HG03565 (cell line): ENCODE measurements at regions not wholly inside any gene's neighbourhood (a gene's known extent, or its start where the extent isn't known, plus 50 kb on each side); places are given as distances from the start of the nearest gene placed in this dataset.

Experiments used
- ATAC-seq: cut with Tn5 transposase; IDR thresholded peaks from one replicate; pipeline ENCODE4 v1.9.1; 2021; ENCODE audit warnings: mild to moderate bottlenecking, moderate library complexity; ENCODE audit not compliant: unreplicated experiment

DNA sequence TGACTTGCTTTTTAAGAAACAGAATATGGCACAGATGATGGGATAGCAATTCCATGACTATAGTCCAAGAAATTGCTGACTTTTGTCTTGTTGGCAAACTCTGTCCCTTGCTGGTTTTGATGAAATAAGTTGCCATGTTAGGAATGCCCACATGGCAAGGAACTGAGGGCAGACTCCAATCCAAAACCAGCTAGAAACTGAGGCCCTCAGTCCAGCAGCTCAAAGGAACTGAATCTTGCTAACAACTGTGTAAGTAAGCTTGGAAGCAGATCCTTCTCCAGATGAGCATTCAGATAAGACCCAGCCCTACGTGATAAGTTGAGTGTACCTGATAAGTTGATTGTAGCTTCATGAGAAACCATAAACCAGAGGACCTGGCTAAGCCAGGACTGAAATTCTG, 64.3 kb upstream of the BMPER start:
- no peak for ATAC-seq

DNA sequence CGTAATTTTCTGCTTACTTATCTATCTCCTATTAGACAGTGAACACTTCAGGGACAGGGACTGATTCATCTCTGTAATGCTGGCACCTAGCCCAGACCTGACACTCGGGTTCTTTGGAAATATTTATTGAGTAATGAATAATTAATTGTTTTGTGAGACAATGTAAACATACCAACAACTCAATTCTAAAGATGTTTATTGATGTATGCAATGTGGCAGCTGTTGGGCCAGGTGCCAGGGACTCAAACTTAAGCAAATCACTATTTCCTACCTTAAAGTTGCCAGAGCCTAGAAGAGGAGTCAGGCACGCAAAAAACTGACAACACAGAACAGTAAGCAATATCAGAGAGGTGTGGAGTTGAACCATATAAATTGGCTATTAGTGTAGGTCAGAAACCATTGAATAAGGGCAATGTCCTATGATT, 63.6 kb upstream of the BMPER start:
- no peak for ATAC-seq

DNA sequence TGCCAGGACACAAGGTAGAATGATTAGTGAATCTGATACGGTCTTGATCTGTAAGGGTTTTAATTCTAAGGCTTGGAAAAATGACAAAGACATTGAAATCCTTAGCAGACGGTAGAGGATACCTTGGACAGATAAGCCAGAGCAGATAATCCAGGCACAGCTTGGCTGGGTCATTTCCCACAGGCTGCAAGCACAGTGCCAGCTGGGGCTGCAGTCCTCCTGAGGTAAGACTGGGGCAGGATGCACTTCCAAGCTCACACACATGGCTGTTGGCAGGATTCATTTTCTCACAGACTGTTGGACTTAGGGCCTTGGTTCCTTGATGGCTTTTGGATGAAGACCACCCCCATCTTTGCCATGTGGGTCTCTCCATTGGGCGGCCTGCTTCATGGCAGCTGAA, 63.2 kb upstream of the BMPER start:
- no peak for ATAC-seq

DNA sequence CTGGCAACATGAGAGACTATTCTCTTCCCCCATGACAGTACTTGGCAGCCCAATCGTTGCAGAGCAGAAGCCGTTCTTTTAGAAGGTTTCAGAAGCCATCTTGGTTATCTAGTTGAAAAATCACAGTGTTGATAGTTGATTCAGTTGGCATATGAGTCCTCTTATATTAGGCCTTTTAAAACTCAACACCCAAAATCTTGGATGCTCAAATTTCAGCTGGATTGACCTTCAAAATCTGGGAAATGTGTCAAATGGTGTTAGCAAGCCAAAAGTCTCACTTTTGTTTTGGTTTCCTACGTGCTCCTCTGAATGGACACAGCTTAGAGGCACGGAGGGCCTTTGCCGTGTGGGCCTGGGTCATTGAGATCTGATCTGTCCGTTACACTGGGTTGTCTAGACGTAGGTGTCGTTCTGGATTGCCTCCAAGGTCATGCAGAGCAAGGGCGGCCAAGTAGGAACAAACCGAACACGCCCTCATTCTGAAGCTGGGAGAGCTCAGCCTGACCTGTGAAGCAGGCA, 59.3 kb upstream of the BMPER start:
- ATAC-seq = no peak

DNA sequence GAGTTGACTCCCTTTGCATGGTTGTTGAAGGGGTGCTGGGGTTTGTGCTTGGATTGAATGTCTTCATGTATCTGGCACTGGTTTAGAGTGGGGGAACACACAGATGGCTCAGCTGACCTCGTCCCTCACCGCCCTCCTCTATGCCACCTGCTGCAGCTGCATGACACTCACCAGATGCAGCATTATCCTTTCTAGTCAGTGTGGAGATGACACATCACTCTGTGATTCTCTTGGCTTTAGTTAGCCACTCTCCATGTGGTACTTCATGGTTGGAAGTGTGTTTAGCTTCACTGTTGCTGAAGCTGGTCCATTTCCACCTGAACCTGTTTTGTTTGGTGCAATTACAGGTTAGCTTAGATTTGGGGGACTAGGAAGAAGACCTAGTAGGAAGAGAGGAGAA, 56.3 kb upstream of the BMPER start:
- no peak for ATAC-seq

DNA sequence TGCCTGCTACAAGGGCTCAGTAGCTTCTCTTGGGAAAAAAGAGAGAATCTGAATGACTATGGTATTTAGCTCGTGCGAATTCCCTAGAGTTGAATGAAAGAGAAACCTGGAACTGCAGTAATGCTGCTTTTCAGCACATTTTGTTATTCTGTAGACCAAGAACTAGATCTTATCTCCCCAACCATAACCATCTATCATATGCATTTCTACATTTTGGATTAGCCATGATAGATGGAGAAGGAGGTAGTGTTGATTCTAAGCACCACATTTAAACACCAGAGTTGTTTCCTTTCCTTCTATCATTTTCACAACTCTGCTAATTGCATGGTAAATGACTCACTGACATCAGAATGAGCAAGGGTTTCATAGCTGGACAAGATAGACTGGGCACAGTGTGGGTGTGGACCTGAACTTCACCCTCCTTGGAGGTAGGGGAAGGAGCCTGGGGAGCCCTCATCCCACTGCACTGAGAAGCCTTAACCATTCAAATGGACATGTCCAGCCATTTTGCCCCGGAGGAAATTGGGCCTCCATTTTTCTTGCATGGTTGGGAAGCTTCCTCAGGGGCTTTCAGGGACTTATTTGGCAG, 55.3 kb upstream of the BMPER start:
- no peak for ATAC-seq

DNA sequence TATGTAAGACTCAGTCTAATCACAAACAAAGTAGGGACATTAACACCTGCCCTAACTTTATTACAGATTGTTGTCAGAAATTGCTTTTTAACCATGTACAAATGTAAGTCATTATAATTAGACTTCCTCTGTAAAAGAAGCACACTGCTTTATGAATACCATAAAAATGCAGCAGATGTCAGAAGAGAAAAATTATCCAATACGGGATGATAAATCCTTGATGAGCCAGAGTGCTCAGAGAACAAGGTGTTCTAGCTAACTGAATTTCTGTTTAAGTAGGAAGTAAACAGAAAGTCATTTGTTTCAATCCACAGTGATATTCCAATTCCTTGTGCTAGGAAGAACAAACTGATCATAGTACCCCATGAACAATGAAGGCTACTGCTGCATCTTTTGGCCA, 54.6 kb upstream of the BMPER start:
- no peak for ATAC-seq

DNA sequence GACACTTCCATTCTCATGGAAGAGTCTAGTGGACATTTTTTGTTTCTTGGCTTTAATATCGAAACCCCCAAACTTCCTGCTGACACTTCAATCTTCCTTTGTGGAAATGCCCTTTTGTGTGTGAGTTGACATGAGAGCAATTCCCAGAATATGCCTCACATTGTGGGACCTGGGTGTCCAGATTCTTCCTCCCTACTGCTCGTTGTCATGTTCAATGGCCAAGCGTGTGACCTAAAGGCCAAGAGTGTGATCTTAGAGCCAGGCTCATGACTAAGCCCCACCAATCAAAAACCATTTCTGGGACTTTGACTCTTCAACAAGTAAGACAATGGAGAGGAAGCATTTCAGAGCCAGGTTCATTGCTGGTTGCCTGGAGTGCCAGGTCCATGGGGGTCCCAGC, 52.5 kb upstream of the BMPER start:
- ATAC-seq = no peak

DNA sequence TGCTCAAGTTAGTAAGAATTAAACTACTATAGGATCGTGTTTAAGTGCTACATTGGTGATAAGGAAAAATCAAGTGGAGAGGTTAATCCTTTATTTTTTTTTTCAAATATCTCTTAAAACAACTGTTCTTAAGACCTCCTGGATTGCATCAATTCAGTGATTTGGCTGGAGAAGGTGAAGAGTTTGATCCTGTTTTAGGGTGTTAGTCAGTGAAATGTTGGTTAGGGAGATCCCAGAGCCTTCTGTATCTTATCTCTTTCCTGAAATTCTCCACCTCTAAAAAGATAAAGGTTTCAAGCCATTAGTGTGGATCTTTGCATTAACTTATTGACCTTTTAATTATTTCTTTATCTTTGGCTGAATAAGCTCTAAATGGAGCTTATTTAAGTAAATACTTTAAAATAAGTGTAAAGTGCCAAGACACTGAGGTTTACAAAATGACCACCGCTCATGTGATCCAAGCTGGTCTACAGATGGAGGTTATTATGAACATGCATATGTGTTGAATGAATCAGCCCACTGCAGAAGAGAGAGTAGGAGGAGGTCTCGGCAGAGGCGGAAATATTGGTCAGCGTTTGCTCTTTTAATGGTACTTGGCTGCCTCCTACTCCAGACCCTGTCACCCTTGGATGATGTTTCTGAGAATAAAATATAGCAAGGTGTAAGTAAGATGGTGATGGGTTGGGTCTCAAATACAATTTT, 51.8 kb upstream of the BMPER start:
- no peak for ATAC-seq

DNA sequence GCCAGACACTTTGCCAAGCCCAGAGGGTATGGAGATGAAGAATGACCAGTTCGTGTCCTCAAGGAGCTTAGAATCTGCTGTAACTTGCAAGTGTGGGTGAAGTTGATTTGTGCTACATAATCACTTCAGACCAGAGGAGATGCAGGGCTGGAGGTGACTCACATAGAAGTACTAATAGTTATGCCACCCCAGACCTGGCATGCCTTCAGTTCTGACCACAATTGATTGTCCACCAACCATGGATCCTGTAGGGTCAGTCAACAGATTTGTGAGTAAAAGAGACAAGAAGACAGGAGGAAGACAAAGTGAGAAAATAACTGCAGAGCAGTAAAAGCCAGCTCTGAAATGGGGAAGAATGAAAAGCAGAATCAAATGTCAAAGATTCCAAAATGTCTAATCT, 51.2 kb upstream of the BMPER start:
- ATAC-seq = no peak

DNA sequence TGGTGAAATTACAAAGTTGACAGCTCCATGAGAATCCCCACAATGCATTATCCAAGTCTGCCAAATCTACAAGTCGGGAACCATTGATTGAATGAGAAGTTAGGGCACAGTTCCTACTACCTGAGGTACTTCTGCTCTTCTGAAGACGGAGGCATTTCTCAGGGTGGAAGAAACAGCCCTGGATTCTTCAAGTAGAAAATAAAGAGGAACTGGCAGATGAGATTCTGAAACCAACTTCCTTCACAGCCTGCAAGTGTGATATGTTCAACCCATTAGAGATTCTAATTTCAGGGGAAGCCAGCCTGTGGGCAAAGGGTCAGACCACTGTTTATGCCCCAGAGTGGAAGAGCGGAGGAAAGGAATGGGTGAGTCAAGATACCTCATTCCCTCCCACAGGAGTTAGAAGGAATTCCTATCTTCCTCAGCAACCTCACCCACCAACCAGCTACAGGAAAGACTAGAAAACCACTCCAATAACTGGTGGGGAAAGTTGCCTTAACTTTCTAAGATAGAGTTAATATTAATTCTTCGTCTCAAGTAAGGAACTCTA, 50.5 kb upstream of the BMPER start:
- ATAC-seq = no peak
